Left colon (tissue), 2 donors: ENCODE measurements at regions not wholly inside any gene's neighbourhood (a gene's known extent, or its start where the extent isn't known, plus 50 kb on each side); places are given as distances from the start of the nearest gene placed in this dataset.
"Not testable (repeated sequence)": the region's sequence is repeated elsewhere in the genome, so short reads cannot be mapped to it uniquely, and the experiment has no call there.

Experiments used
- ATAC-seq: fragments of 200-7000 bp; cut with Tn5 transposase; one replicate; pipeline ENCODE4 v1.9.1; 2020; ENCODE audit warnings: mild to moderate bottlenecking, moderate library complexity
- DNase-seq, 2 donors: peaks; one replicate each; pipeline ENCODE4 v3.0.0-alpha.2; 2020
- intact Hi-C, 2 donors: fragments of 100-400 bp; cut with DNase I in 1 of 2; cut with micrococcal nuclease in 1 of 2; formaldehyde crosslinking; loops; one replicate each; pipeline versions ENCODE4 v1.11.2 to v1.14.0; 2022; cut with DNase I, micrococcal nuclease
- donor health status: DM: no; HTN: no; CAD: no.
- donor health status: DM: yes; HTN: yes; CAD: no.

DNA sequence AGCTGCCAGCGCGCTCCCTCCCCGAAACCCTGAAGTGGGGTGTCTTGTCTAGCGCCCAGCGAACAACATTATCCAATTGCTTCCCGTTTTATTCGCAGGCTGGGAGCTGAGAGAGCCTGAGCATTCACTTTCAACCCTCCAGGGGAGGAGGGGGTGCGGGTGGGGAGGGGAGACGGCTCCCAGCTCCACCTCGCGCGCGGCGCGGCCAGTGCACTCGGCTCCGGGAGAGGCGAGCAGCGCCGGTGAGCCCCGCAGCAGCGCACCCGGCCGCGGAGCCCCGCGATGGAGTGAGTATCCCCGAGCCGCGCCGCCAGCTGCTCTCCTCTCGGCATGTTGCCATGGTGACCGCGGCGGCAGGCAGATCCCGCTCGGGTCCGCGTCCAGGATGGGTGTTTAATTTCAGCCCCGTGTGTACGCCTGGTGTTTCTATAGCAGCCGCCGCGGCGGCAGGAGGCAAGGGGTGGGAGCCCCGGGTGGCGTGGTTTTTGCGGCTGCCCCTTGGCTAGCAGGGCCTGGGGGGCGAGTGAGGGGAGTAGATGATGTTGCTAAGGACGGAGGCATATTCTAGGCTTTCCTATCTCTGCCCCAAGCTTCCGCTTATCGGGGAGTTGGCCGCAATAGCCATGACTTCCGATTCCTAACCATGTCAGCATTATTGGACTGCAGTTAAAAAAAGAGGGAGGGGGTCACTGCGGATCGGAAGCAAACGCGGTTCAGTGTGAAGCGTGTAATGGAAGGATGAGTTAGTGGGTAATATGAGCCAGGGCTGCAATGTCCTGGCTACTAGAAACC, 139.2 kb upstream of the PALM2AKAP2 start:
- no peak for ATAC-seq
- intact Hi-C loops: no loop called here
- DNase-seq: peak; percentile 18 to 26

DNA sequence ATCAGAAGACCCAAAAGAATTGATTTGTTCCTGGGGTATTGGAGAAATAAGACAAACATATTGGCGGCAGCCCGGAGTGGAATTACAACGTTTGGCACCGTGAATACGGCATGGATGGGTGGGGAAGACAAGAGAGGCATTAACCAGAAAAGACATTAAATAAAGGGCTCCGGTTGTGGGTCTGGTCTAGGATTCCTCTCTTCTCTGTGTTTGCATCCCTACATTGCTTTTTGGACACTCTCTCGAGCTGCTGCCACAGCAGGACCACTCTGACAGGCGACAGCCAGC, 138.7 kb upstream of the PALM2AKAP2 start:
- no peak for ATAC-seq
- intact Hi-C loops: no loop called here

DNA sequence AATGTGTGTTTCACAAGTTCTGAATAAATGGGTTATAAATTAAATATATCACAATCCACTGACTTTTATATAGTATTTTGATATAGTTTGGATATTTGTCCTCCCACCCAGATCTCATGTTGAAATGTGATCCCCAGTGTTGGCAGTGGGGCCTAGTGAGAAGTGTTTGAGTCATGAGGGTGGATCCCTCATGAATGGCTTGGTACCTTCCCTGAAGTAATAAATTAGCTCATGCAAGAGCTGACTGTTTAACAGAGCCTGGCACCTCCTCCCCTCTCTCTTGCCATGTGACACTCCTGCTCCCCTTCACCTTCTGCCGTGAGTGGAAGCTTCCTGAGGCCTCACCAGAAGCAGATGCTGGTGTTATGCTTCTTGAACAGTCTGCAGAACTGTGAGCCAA, 127.9 kb upstream of the PALM2AKAP2 start:
- DNase-seq: no peak
- intact Hi-C loops: no loop called here
- ATAC-seq: peak; percentile 28

More for the DNA sequence above, 138.7 kb upstream of the PALM2AKAP2 start:
- no peak for DNase-seq

DNA sequence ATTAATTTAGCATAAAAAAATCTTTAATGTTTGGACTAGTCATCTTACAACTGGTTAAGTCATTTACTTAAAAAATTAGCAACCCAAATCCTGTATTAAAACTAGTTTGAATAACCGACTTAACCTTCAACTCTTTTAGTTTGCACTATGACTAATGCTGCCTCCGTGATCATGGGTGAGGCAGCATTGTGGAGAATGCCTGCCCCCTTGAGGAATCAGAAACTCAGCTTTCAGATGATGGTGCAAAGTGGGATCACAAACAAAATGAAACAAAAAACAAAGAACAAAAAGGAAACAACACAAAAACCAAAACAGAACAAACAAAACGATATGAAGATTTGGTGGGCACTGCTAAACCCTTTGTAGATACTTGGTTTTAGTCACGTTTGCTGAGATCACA, 127.0 kb upstream of the PALM2AKAP2 start:
- ATAC-seq (no peak), DNase-seq (no peak)
- intact Hi-C loops: no loop called here

DNA sequence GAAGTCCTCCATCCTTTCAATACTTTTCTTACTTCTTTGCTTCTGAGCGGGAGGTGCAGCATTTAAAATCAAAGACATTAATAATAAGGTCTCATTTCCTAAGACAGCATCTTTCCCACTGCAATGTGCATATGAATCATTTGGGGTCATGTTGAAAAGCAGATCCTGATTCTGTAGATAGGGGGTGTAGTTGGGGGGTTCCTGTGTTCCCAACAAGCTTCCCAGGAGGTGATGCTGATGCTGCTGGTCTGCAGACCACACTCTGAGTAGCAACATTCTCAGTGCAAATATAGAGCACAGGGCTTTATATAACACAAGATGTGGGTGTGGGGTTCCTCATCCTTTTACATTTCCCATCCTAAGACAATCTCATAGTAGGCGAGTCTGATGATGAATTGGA, 126.5 kb upstream of the PALM2AKAP2 start:
- ATAC-seq (no peak), DNase-seq (no peak)
- intact Hi-C loops: no loop called here

DNA sequence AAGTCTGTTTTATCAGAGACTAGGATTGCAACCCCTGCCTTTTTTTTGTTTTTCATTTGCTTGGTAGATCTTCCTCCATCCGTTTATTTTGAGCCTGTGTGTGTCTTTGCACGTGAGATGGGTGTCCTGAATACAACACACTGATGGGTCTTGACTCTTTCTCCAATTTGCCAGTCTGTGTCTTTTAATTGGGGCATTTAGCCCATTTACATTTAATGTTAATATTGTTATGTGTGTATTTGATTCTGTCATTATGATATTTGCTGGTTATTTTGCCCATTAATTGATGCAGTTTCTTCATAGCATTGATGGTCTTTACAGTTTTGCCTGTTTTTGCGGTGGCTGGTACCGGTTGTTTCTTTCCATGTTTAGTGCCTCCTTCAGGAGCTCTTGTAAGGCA, 116.0 kb upstream of the PALM2AKAP2 start:
- ATAC-seq, intact Hi-C loops, DNase-seq: not testable (repeated sequence)

DNA sequence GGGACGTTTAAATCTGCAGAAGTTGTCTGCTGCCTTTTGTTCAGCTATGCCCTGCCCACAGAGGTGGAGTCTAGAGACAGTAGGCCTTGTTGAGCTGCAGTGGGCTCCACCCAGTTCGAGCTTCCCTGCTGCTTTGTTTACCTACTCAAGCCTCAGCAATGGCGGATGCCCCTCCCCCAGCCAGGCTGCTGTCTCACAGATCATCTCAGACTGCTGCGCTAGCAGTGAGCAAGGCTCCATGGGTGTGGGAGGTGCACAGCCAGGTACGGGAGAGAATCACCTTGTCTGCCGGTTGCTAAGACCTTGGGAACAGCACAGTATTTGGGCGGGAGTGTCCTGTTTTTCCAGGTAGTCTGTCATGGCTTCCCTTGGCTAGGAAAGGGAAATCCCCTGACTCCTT, 114.3 kb upstream of the PALM2AKAP2 start:
- intact Hi-C loops, ATAC-seq: not testable (repeated sequence)
- DNase-seq: peak in 1 of 2 donors; percentile 3

DNA sequence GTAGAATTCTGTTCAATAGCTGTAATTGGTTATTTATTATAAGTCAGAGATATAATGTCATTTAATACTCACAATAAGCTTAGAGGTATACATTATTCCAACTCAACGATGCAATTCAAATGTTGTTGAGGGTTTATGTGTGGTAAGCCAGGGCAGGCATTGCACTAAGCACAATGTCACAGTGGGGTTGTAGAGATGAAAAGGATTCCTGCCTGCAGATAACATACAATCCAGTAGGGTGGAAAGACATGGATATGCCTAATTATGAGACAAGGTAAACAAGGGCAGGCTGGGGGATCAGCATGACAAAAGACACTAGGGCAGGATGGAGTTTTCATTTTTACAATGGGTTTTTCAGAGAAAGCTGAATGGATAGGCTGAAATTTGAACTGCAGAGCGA, 98.7 kb upstream of the PALM2AKAP2 start:
- ATAC-seq: no peak
- no peak for DNase-seq
- intact Hi-C loops: no loop called here

DNA sequence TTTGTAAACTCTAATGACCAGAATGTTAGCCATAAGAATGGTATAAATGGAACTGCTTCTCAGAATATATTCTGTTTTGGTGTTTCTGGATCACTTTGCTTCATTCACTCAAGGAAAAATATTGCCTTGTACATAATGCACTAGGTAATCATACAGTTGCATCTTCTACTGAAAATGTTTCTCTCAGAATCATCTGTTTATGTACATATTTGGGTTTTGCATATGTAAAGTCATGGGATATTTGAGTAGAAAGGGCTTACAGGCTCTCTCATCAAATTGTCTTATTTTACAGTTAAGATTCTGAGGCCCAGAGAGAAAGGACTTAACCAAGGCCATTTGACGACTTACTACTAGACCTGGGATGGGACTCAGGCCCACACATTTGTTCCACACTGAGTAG, 97.8 kb upstream of the PALM2AKAP2 start:
- ATAC-seq: no peak
- intact Hi-C loops: no loop called here
- DNase-seq: no peak

DNA sequence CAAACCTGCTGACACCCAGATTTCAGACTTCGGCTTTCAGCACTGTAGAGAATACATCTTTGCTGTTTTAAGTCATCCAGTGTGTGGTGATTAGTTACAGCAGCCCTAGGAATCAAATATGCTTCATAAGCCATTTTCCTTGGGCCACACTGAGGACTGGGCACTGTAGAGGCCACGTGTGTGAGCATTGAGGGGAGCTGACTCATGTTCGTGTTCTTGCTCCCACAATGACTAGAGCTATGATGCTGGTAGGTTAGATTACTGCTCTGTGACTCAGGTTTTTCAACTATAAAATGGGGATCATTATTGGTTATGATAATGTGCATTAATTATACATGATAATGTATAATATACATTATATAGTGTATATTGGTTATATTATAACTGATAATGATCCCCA, 96.5 kb upstream of the PALM2AKAP2 start:
- DNase-seq (no peak), ATAC-seq (no peak)
- intact Hi-C loops: no loop called here

DNA sequence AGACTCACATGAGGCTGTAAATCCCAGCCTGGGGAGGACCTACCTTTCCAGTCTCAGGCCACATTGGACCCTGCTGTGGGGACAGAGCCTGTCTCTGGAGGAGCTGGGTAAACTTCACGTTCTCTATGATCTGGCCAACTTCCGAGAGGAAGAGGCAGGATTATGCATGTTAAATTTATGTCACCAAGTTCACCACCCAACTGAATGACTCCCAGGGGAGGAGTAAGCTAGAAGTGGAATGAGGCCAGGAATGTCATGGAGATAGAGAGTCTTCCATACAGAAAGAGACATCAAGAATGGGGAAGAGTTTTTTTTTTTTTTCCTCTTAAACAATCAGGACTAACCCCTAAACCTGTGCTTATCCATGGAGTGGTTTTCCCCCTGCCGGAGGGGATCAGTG, 90.3 kb upstream of the PALM2AKAP2 start:
- DNase-seq: no peak
- no peak for ATAC-seq
- intact Hi-C loops: no loop called here

DNA sequence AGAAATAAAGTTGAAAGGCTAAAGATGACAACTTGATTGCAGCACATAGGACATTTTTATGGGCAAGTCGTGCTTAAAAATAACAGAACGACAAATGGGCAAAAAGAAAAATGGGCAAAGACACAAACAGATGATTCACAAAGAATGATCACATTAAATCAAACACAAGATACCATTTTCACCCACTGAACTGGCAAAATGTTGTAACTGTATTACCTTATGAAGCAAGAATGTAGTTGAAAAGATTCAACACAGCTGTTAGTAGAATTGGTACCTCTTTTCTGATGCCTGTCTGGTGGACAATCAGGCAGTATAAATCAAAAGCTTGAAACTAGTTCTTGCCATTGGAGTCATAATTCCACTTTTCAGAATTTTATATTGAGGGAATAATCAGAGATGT, 81.0 kb upstream of the PALM2AKAP2 start:
- intact Hi-C loops: no loop called here

DNA sequence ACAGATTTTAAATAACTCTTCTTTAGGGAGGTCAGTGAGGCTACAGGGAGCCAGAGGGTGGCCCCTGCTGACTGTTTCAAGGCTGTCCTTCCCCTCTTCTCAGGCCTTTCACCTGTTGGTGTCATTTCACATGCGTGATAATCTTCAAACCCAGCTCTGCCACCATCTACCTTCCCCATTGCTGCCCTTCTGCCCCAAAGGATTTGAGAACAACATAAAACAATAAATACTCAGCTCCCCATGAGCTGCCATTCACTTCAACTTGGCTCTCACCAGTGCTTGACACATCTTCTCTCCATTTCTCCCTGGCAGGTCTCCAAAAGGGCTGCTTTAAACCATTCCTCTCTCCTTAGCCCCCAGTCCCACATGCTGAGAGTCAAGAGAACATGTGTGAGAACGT, 75.5 kb upstream of the PALM2AKAP2 start:
- intact Hi-C loops: no loop called here
- ATAC-seq (no peak), DNase-seq (no peak)

More for the DNA sequence above, 81.0 kb upstream of the PALM2AKAP2 start:
- no peak for ATAC-seq
- DNase-seq: no peak

DNA sequence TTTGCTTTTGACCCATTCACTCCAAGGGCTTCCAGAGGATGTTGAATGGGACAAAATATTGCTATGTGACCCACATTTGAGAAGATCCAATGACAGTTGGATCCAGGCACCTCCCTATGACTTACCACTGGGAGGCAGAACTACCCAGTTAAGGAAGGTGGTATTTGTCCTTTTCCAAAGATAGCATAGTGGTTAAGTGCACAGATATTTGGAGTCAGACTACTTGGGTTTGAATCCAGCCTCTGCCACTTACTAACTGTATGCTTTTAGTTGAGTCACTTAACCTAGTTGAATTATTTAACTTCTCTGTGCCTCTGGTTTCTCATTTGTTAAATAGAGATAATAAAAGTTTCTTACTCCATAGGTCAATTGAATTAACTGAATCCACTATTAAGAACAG, 74.5 kb upstream of the PALM2AKAP2 start:
- intact Hi-C loops: no loop called here
- DNase-seq: no peak
- peak; percentile 29 for ATAC-seq

DNA sequence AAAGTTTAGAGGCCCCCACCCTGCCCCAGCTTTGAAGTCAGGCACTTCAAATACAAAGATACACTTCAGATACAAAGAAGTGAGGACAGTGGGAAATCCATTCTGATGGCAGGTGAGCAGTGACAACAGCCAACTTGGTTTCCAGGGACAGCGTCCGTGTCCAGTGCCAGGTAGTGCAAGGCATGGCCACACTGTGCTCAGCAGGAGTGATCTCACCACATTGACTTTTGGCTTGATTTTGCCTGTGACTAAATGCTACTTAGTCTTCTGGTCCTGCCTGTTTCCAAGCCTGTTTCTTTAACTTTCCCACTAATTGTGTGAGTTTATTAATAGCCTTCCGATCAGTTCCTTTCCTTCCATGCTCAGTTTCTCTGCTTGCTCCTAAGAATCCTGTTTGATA, 72.6 kb upstream of the PALM2AKAP2 start:
- no peak for ATAC-seq
- intact Hi-C loops: no loop called here

DNA sequence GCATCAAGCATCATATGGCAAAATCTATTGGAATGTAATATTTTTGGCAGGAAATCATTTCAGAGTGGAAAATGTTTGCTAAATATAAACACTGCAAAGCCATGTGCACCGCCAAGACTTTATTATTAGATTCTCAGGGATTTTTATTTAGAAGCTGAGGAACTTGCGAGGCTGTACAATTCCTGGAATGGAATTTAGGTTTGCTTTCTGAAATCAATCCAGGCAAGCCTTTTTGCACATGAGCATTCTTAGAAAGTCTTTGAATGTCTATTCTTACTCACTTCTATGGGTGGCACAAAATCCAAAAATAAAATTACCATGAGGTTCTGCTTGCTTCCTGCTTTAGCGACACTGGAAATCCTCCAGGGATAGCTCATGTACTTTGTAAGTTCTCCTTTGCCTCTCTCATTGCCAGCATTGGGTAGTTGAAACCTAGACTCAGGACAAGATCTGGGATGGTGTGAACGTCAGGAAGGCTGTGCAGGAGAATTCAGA, 71.5 kb upstream of the PALM2AKAP2 start:
- ATAC-seq: no peak
- intact Hi-C loops: no loop called here
- no peak for DNase-seq

More for the DNA sequence above, 72.6 kb upstream of the PALM2AKAP2 start:
- no peak for DNase-seq

DNA sequence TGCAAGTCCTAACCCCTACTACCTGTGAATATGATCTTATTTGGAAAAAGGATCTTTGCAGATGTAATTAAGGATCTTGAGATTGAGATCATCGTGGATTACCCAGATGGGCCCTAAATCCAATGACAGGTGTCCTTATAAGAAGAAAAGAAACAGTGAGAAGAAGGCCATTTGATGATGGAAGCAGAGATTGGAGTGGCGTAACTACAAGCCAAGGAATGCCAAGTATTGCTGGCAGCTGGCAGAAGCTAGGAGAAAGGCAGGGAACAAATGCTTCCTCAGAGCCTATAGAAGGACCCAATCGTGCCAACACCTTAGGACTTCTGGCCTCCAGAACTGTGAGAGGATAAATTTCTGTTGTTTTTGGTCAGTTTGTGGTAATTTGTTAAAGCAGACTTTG, 70.1 kb upstream of the PALM2AKAP2 start:
- ATAC-seq: no peak

DNA sequence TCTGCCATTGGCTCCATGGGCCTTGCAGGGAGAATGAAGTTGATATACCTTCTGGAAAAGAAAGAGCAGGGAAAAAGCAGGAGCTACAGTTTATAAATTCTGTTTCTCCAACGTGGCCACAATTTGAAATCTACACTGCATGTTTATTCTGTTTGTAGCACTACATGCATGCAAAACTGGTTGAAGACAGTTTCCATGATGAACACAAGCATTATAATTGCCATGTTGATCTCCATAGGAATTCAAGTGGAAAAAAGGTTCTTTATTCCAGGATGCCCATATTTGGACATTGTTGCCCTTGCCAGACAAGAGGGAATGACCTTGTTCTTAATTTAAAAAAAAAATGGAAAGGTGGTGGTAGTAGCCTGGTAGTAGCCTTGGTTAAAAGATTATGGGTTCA, 69.2 kb upstream of the PALM2AKAP2 start:
- intact Hi-C loops: no loop called here
- DNase-seq (no peak), ATAC-seq (no peak)

More for the DNA sequence above, 70.1 kb upstream of the PALM2AKAP2 start:
- intact Hi-C loops: no loop called here
- no peak for DNase-seq

DNA sequence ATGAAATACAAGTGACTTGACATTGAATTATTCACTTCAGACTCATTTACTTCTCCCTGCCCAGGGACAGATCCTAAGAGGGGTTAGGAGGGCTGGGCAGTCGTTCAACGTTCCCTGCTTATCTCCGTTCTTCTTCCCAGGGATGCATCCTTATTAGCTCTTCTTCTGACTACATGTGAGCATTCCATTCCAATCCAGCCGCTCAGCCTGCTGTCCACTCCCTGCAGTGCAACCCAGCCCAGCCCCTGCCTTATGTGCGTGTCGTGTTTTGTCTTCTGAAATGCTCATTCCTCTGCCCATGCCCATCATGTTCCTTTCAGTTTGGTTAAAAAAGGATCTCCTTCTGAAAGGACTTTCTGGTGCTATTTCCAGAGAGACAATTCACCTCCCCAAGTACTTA, 64.7 kb upstream of the PALM2AKAP2 start:
- ATAC-seq: no peak
- DNase-seq: no peak
- intact Hi-C loops: no loop called here

DNA sequence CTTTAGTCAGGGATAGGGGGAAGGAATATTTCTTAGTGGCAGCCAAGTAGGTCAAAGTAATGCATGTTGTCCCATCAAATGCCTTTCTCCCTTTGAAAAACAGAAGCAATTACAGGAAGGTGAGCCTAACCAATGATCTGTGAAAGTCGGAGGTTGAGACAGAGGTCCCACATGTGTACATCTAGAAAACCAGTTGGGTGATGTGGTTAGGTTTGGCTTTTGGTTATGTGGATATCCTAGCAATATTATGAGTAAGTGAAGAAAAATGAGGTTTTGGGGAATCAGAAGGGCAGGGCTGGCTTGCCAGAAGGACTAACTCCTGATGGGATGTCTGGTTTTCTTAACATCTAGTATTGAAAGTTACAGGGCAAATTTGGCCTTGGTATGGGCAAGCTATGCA, 63.4 kb upstream of the PALM2AKAP2 start:
- ATAC-seq: no peak
- intact Hi-C loops: no loop called here
- no peak for DNase-seq

DNA sequence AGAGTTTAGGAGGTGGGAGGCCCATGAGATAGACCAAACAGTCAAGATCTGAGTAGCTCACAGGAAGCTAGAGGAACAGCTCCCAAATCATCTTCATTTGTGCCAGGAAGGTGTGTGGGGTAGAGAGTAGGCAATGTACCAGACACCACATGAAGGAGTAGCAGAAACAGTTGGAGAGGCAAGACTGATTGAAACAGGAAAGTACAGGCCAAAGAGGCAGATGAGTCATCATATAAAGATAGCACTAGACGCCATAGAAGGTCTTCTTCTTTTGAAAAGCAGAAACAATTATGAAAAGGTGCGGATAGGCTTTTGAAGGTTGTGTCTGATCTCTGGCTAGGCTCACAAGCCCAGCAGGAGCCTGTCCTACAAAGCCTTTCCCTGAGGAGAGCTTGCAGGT, 62.7 kb upstream of the PALM2AKAP2 start:
- intact Hi-C loops: no loop called here
- DNase-seq (no peak), ATAC-seq (no peak)
